RWPE2 (cell line): ENCODE measurements at regions not wholly inside any gene's neighbourhood (a gene's known extent, or its start where the extent isn't known, plus 50 kb on each side); places are given as distances from the start of the nearest gene placed in this dataset.
A peak's percentile ranks its signal among the peaks of the same experiment; 100 is the strongest.

Experiments
- ATAC-seq: fragments of 200-7000 bp; cut with Tn5 transposase; 3 replicates; pipeline ENCODE4 v1.9.1; 2021; ENCODE audit warnings: low read depth
- DNase-seq: peaks from one replicate; pipeline ENCODE4 v3.0.0-alpha.2; 2020; ENCODE audit warnings: low spot score
- H3K27ac ChIP-seq: fragments of 450-650 bp; 2 replicates; pipeline ENCODE4 v1.5.1; 2017; ENCODE audit warnings: mild to moderate bottlenecking; ENCODE audit not compliant: poor library complexity, severe bottlenecking
- H3K27me3 ChIP-seq: fragments of 250-450 bp; sonication (Bioruptor Pico); 2 replicates; pipeline ENCODE4 v1.5.1; 2021; ENCODE audit warnings: mild to moderate bottlenecking, moderate library complexity; ENCODE audit not compliant: insufficient read depth, poor library complexity, severe bottlenecking
- H3K36me3 ChIP-seq: fragments of 250-450 bp; sonication (Bioruptor Pico); 2 replicates; pipeline ENCODE4 v1.5.1; 2020; ENCODE audit warnings: low read depth, mild to moderate bottlenecking, moderate library complexity
- H3K4me1 ChIP-seq: fragments of 250-450 bp; sonication (Bioruptor Pico); 2 replicates; pipeline ENCODE4 v1.5.1; 2021; ENCODE audit warnings: mild to moderate bottlenecking, moderate library complexity; ENCODE audit not compliant: insufficient read depth, poor library complexity, severe bottlenecking
- H3K4me3 ChIP-seq: fragments of 250-450 bp; sonication (Bioruptor Pico); 2 replicates; pipeline ENCODE4 v1.5.1; 2021; ENCODE audit warnings: mild to moderate bottlenecking, moderate library complexity; ENCODE audit not compliant: severe bottlenecking
- H3K9me3 ChIP-seq: fragments of 250-450 bp; sonication (Bioruptor Pico); 2 replicates; pipeline ENCODE4 v1.5.1; 2021; ENCODE audit warnings: mild to moderate bottlenecking, moderate library complexity; ENCODE audit not compliant: severe bottlenecking
- CTCF ChIP-seq: fragments of 450-650 bp; IDR thresholded peaks from one replicate; pipeline ENCODE4 v1.5.1; 2017; ENCODE audit warnings: mild to moderate bottlenecking, moderate library complexity; ENCODE audit not compliant: poor library complexity, severe bottlenecking

- Histone ChIP-seq H3K27me3 (no peaks in the 10 kb centered on the region), H3K9me3 (no peaks in the 10 kb centered on the region), H3K4me3 (no peak overlapping the region), H3K4me1 (no peaks in the 10 kb centered on the region), H3K36me3 (no peaks in the 10 kb centered on the region), H3K27ac (no peak overlapping the region)
- TF ChIP-seq CTCF: no peak
- no peak for DNase-seq
- ATAC-seq: no peak
These were observed 137.0 kb upstream of the LMNTD1 start for GRCh38 chr12:25689996-25690501.

DNA sequence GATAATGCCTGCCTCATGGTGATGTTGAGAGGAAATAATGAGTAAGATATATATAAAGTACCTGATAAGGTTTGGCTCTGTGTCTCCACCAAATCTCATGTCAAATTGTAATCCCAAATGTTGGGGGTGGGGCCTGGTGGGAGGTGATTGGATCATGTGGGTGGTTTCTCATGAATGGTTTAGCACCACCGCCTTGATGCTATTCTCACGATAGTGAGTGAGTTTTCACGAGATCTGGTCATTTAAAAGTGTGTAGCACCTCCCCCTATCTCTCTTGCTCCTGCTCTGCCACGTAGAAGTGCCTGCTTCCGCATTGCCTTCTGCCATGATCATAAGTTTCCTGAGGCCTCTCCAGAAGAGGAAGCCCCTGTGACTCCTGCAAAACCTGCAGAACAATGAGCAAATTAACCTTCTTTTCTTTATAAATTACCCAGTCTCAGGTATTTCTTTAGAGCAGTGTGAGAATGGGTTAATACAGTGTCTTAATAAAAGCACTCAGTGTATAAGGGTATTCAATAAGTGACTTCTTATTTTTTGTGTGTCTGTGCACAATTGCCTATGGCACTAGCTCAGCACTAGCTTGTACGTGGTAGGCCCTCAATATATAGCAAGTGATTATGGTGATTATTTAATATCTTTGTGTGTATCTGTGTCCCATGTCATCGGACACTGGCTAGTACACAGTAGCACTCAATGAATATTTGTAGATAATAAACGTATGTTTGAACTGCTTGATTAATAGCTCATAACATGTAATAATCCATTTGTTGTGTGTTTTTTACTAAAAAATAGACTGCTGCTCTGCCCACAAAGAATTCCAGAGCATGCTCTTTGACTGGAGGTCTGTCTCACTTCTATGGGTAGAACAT is 138.1 kb upstream of the LMNTD1 start:
- H3K27ac ChIP-seq: no peak overlapping the region
- ATAC-seq: no peak
- H3K9me3 ChIP-seq: no peaks in the 10 kb centered on the region
- TF ChIP-seq CTCF: no peak
- no peak overlapping the region for H3K4me3 ChIP-seq
- no peak for DNase-seq
- H3K36me3 ChIP-seq: no peaks in the 10 kb centered on the region
- H3K27me3 ChIP-seq: no peaks in the 10 kb centered on the region
- no peaks in the 10 kb centered on the region for H3K4me1 ChIP-seq

DNA sequence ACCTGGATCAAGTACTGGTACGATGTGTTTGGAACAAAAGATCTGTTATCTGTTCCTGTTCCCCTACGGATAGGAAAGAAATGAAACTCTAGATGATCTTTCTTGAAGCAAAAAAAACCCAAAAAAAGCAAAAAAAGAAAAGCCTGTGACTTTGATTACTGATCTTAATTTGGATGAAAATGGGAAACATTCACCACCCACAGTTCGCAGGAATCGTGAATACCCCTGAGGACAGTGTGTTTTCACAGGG is 138.7 kb upstream of the LMNTD1 start:
- no peaks in the 10 kb centered on the region for H3K27me3 ChIP-seq
- no peaks in the 10 kb centered on the region for H3K9me3 ChIP-seq
- no peak overlapping the region for H3K27ac ChIP-seq
- DNase-seq (no peak), ATAC-seq (no peak)
- H3K36me3 ChIP-seq: no peaks in the 10 kb centered on the region
- no peaks in the 10 kb centered on the region for H3K4me1 ChIP-seq
- H3K4me3 ChIP-seq: no peak overlapping the region
- TF ChIP-seq CTCF: no peak

- ATAC-seq: no peak
- Histone ChIP-seq H3K27me3 (no peaks in the 10 kb centered on the region), H3K4me1 (no peaks in the 10 kb centered on the region), H3K9me3 (no peaks in the 10 kb centered on the region), H3K36me3 (no peaks in the 10 kb centered on the region), H3K27ac (no peak overlapping the region), H3K4me3 (no peak overlapping the region)
- DNase-seq: no peak
- TF ChIP-seq CTCF: no peak
These were observed 139.3 kb upstream of the LMNTD1 start for GRCh38 chr12:25692115-25693035.

DNA sequence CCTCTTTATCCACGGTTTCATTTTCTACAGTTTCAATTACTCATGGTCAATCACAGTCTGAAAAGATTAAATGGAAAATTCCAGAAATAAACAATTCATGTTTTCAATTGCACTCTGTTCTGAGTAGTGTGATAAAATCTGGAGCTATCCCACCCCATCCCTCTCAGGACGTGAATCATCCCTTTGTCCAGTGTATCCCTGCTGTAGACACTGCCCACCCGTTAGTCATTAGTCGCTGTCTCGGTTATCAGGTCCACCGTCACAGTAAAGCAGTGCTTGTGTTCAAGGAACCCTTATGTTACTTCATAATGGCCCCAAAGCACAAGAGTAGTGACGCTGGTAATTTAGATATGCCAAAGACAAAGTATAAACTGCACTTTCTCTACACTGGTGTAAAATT is 141.0 kb upstream of the LMNTD1 start:
- TF ChIP-seq CTCF: no peak
- no peak for DNase-seq

More for the DNA sequence above, 141.0 kb upstream of the LMNTD1 start:
- Histone ChIP-seq H3K27ac (no peak overlapping the region), H3K9me3 (no peaks in the 10 kb centered on the region), H3K4me3 (no peak overlapping the region), H3K4me1 (no peaks in the 10 kb centered on the region), H3K27me3 (no peaks in the 10 kb centered on the region), H3K36me3 (no peaks in the 10 kb centered on the region)
- ATAC-seq: peak; percentile 69; the same call in 1 of the 3 replicates
